ENCODE measurements at regions not wholly inside any gene's neighbourhood (a gene's known extent, or its start where the extent isn't known, plus 50 kb on each side); places are given as distances from the start of the nearest gene placed in this dataset.

DNA sequence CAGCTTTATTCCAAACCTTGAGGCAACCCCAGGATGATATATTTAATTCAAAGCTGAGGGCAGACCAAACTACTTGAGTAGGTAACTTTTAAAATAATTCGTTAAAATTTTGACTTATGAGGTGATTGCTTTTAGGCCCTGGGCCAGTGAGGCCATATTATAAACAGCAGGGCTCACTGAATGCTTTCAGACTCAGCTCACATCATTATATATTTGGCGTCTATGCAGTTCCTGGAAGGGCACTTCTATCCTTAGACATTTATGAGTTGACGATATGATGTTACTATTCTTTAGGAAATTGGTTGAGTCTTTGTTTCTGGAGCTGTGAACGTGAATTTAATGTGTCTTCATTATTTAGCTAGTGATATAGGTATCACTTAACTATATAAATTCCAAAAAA, 400.1 kb downstream of the PDHA2 start:
- Histone ChIP-seq H3K4me3 (ENCODE audit: low read depth in 1 of 3, low read length in 3 of 3) (no peak overlapping the region), H3K4me1 (ENCODE audit: control insufficient read depth in 4 of 4, insufficient read depth in 4 of 4, low read length in 3 of 4) (no peaks in the 10 kb centered on the region), H3K9me3 (ENCODE audit: control insufficient read depth in 4 of 4, low read length in 3 of 4) (peaks cover 0 to 3% (median 0%) of the 10 kb centered on the region in 4 donors), H3K27ac (ENCODE audit: low read depth in 1 of 2, low read length in 2 of 2) (no peak overlapping the region), H3K27me3 (ENCODE audit: control insufficient read depth in 4 of 4, insufficient read depth in 4 of 4, low read length in 3 of 4) (no peaks in the 10 kb centered on the region), H3K36me3 (ENCODE audit: control insufficient read depth in 4 of 4, insufficient read depth in 3 of 4, low read depth in 1 of 4, low read length in 3 of 4) (no peaks in the 10 kb centered on the region), H3K9ac (ENCODE audit: low read depth in 1 of 2, low read length in 2 of 2) (no peak overlapping the region)
- TF ChIP-seq, protein P1, sequence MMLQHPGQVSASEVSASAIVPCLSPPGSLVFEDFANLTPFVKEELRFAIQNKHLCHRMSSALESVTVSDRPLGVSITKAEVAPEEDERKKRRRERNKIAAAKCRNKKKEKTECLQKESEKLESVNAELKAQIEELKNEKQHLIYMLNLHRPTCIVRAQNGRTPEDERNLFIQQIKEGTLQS (IDR thresholded peaks at IDR 0.05) = no peak
- TF ChIP-seq EGR1 (IDR thresholded peaks at IDR 0.05; ENCODE audit: low read depth in 2 of 2) (no peak), HNF4A (conservative IDR thresholded peaks at IDR 0.05) (no peak), HNF4G (IDR thresholded peaks at IDR 0.05) (no peak), SP1 (IDR thresholded peaks at IDR 0.05) (no peak), TAF1 (conservative IDR thresholded peaks at IDR 0.05) (no peak), NR2F2 (IDR thresholded peaks at IDR 0.05) (no peak), JUND (IDR thresholded peaks at IDR 0.05) (no peak), FOXA2 (IDR thresholded peaks at IDR 0.05) (no peak), YY1 (IDR thresholded peaks at IDR 0.05) (no peak), GABPA (IDR thresholded peaks at IDR 0.05 in 1 of 2, conservative IDR thresholded peaks at IDR 0.05 in 1 of 2) (no peak), RAD21 (IDR thresholded peaks at IDR 0.05) (no peak), FOXA1 (IDR thresholded peaks at IDR 0.05) (no peak), RXRA (IDR thresholded peaks at IDR 0.05) (no peak)
- TF ChIP-seq, protein P2, sequence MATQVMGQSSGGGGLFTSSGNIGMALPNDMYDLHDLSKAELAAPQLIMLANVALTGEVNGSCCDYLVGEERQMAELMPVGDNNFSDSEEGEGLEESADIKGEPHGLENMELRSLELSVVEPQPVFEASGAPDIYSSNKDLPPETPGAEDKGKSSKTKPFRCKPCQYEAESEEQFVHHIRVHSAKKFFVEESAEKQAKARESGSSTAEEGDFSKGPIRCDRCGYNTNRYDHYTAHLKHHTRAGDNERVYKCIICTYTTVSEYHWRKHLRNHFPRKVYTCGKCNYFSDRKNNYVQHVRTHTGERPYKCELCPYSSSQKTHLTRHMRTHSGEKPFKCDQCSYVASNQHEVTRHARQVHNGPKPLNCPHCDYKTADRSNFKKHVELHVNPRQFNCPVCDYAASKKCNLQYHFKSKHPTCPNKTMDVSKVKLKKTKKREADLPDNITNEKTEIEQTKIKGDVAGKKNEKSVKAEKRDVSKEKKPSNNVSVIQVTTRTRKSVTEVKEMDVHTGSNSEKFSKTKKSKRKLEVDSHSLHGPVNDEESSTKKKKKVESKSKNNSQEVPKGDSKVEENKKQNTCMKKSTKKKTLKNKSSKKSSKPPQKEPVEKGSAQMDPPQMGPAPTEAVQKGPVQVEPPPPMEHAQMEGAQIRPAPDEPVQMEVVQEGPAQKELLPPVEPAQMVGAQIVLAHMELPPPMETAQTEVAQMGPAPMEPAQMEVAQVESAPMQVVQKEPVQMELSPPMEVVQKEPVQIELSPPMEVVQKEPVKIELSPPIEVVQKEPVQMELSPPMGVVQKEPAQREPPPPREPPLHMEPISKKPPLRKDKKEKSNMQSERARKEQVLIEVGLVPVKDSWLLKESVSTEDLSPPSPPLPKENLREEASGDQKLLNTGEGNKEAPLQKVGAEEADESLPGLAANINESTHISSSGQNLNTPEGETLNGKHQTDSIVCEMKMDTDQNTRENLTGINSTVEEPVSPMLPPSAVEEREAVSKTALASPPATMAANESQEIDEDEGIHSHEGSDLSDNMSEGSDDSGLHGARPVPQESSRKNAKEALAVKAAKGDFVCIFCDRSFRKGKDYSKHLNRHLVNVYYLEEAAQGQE (IDR thresholded peaks at IDR 0.05) = no peak
- TF ChIP-seq, protein P3, sequence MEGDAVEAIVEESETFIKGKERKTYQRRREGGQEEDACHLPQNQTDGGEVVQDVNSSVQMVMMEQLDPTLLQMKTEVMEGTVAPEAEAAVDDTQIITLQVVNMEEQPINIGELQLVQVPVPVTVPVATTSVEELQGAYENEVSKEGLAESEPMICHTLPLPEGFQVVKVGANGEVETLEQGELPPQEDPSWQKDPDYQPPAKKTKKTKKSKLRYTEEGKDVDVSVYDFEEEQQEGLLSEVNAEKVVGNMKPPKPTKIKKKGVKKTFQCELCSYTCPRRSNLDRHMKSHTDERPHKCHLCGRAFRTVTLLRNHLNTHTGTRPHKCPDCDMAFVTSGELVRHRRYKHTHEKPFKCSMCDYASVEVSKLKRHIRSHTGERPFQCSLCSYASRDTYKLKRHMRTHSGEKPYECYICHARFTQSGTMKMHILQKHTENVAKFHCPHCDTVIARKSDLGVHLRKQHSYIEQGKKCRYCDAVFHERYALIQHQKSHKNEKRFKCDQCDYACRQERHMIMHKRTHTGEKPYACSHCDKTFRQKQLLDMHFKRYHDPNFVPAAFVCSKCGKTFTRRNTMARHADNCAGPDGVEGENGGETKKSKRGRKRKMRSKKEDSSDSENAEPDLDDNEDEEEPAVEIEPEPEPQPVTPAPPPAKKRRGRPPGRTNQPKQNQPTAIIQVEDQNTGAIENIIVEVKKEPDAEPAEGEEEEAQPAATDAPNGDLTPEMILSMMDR (IDR thresholded peaks at IDR 0.05; ENCODE audit: low read depth, low read length, missing input control) = no peak
- TF ChIP-seq, protein P4, sequence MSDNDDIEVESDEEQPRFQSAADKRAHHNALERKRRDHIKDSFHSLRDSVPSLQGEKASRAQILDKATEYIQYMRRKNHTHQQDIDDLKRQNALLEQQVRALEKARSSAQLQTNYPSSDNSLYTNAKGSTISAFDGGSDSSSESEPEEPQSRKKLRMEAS (IDR thresholded peaks at IDR 0.05) = no peak
- TF ChIP-seq, protein P5, sequence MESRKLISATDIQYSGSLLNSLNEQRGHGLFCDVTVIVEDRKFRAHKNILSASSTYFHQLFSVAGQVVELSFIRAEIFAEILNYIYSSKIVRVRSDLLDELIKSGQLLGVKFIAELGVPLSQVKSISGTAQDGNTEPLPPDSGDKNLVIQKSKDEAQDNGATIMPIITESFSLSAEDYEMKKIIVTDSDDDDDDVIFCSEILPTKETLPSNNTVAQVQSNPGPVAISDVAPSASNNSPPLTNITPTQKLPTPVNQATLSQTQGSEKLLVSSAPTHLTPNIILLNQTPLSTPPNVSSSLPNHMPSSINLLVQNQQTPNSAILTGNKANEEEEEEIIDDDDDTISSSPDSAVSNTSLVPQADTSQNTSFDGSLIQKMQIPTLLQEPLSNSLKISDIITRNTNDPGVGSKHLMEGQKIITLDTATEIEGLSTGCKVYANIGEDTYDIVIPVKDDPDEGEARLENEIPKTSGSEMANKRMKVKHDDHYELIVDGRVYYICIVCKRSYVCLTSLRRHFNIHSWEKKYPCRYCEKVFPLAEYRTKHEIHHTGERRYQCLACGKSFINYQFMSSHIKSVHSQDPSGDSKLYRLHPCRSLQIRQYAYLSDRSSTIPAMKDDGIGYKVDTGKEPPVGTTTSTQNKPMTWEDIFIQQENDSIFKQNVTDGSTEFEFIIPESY (IDR thresholded peaks at IDR 0.05) = no peak
- no peak for DNase-seq (ENCODE audit: low spot score)
- 74% methylated on average over 4 of the region's 4 CpGs for WGBS

All from liver (tissue), 8 donors.